Aorta (tissue), 5 donors: ENCODE measurements at regions not wholly inside any gene's neighbourhood (a gene's known extent, or its start where the extent isn't known, plus 50 kb on each side); places are given as distances from the start of the nearest gene placed in this dataset.

ENCODE experiments used
- ATAC-seq: fragments of 200-7000 bp; cut with Tn5 transposase; one replicate; pipeline ENCODE4 v1.9.1; 2022; ENCODE audit warnings: moderate library complexity; ENCODE audit not compliant: low FRiP score
- DNase-seq, 2 donors: peaks; one replicate each; pipeline ENCODE4 v3.0.0-alpha.2; 2020
- H3K27ac ChIP-seq, 2 donors: one replicate each; pipeline ENCODE4 v1.5.1; 2013; ENCODE audit warnings: low read length in 2 of 2, mild to moderate bottlenecking in 2 of 2, moderate library complexity in 2 of 2, control low read depth in 1 of 2, inconsistent platforms in 1 of 2, low read depth in 1 of 2
- H3K27me3 ChIP-seq, 2 donors: one replicate each; pipeline ENCODE4 v1.6.1; 2013; ENCODE audit warnings: control low read depth in 1 of 2, low read length in 1 of 2, mild to moderate bottlenecking in 1 of 2, moderate library complexity in 1 of 2; ENCODE audit not compliant: insufficient read depth in 2 of 2, control insufficient read depth in 1 of 2
- H3K36me3 ChIP-seq, 2 donors: one replicate each; pipeline ENCODE4 v1.6.1; 2013; ENCODE audit warnings: control low read depth in 1 of 2, low read length in 1 of 2, mild to moderate bottlenecking in 1 of 2; ENCODE audit not compliant: insufficient read depth in 2 of 2, control insufficient read depth in 1 of 2
- H3K4me1 ChIP-seq, 2 donors: one replicate each; pipeline ENCODE4 v1.6.1; 2013; ENCODE audit warnings: low read length in 2 of 2, control low read depth in 1 of 2, mild to moderate bottlenecking in 1 of 2, moderate library complexity in 1 of 2; ENCODE audit not compliant: insufficient read depth in 2 of 2, control insufficient read depth in 1 of 2
- H3K4me3 ChIP-seq, 2 donors: one replicate each; pipeline ENCODE4 v1.5.1; 2013; ENCODE audit warnings: low read length in 2 of 2, control low read depth in 1 of 2, mild to moderate bottlenecking in 1 of 2
- H3K9me3 ChIP-seq: one replicate; pipeline ENCODE4 v1.6.1; 2013; ENCODE audit warnings: mild to moderate bottlenecking, low read length; ENCODE audit not compliant: control insufficient read depth
- WGBS, 2 donors: extraction: QIAGEN DNeasy Blood & Tissue Kit; methylation state at CpG; one replicate each; pipeline ENCODE4 v1.1.7; 2013; 5-methylcytosine and 5-hydroxymethylcytosine counted together
- intact Hi-C, 2 donors: fragments of 100-400 bp; cut with DNase I; formaldehyde crosslinking; loops; one replicate each; pipeline versions ENCODE4 v1.14.2 to v1.15.0; 2022
- donor health status: healthy with polysubstance abuse.
- donor health status: Bipolar disorder and iron deficiency.
- donor health status: DM: no; HTN: no; CAD: no.
- donor health status: DM: no; HTN: no; CAD: no.
- donor health status: DM: yes; HTN: yes; CAD: no.

GRCh38 chr9:13993632-13994185, 320.2 kb downstream of the NFIB start:
- Histone ChIP-seq H3K4me3 (no peak overlapping the region), H3K36me3 (no peaks in the 10 kb centered on the region), H3K9me3 (no peaks in the 10 kb centered on the region), H3K27ac (peak overlapping the region; percentile 67 to 72), H3K27me3 (no peaks in the 10 kb centered on the region), H3K4me1 (peaks cover 0 to 9% of the 10 kb centered on the region in 2 donors)
- intact Hi-C loops = no loop called here
- 6 to 12% methylated on average over 7 of the region's 7 CpGs for WGBS, 2 donors
- ATAC-seq (peak; percentile 33), DNase-seq (no peak)

- Histone ChIP-seq H3K36me3 (no peaks in the 10 kb centered on the region), H3K27ac (peak overlapping the region in 1 of 2 donors; percentile 18), H3K4me3 (no peak overlapping the region), H3K4me1 (peaks cover 0 to 9% of the 10 kb centered on the region in 2 donors), H3K27me3 (no peaks in the 10 kb centered on the region), H3K9me3 (no peaks in the 10 kb centered on the region)
- intact Hi-C loops = no loop called here
- WGBS, 2 donors = 59 to 66% methylated on average over 8 of the region's 8 CpGs
- DNase-seq (no peak), ATAC-seq (no peak)
Measured at GRCh38 chr9:13992138-13993088, 321.5 kb downstream of the NFIB start.

GRCh38 chr9:13991395-13991794, 322.5 kb downstream of the NFIB start:
- WGBS, 2 donors = 91% methylated on average over 1 of the region's 1 CpG
- Histone ChIP-seq H3K36me3 (no peaks in the 10 kb centered on the region), H3K4me3 (no peak overlapping the region), H3K9me3 (no peaks in the 10 kb centered on the region), H3K27ac (no peak overlapping the region), H3K4me1 (peaks cover 0 to 9% of the 10 kb centered on the region in 2 donors), H3K27me3 (no peaks in the 10 kb centered on the region)
- ATAC-seq (no peak), DNase-seq (no peak)
- intact Hi-C loops = no loop called here

- no peaks in the 10 kb centered on the region for H3K9me3 ChIP-seq
- H3K4me1 ChIP-seq = peaks cover 0 to 9% of the 10 kb centered on the region in 2 donors
- H3K27ac ChIP-seq = no peak overlapping the region
- intact Hi-C loops = no loop called here
- 10 to 12% methylated on average over 4 of the region's 4 CpGs for WGBS, 2 donors
- H3K27me3 ChIP-seq = no peaks in the 10 kb centered on the region
- H3K4me3 ChIP-seq = no peak overlapping the region
- no peak for ATAC-seq
- no peak for DNase-seq
- H3K36me3 ChIP-seq = no peaks in the 10 kb centered on the region
Measured at GRCh38 chr9:13990994-13991393, 322.9 kb downstream of the NFIB start.

- Histone ChIP-seq H3K36me3 (no peaks in the 10 kb centered on the region), H3K4me3 (no peak overlapping the region), H3K4me1 (peaks cover 0 to 9% of the 10 kb centered on the region in 2 donors), H3K9me3 (no peaks in the 10 kb centered on the region), H3K27ac (no peak overlapping the region), H3K27me3 (no peaks in the 10 kb centered on the region)
- ATAC-seq = no peak
- DNase-seq = no peak
- intact Hi-C loops = no loop called here
Measured at GRCh38 chr9:13990331-13990730, 323.6 kb downstream of the NFIB start.

GRCh38 chr9:13988944-13989343, 325.0 kb downstream of the NFIB start:
- Histone ChIP-seq H3K9me3 (peaks cover 1% of the 10 kb centered on the region), H3K27ac (no peak overlapping the region), H3K4me1 (peaks cover 0 to 9% of the 10 kb centered on the region in 2 donors), H3K27me3 (no peaks in the 10 kb centered on the region), H3K36me3 (no peaks in the 10 kb centered on the region), H3K4me3 (no peak overlapping the region)
- WGBS, 2 donors = 14 to 32% methylated on average over 1 of the region's 1 CpG
- DNase-seq = no peak
- intact Hi-C loops = no loop called here
- no peak for ATAC-seq

- intact Hi-C loops = no loop called here
- Histone ChIP-seq H3K4me1 (no peaks in the 10 kb centered on the region), H3K27ac (no peak overlapping the region), H3K36me3 (no peaks in the 10 kb centered on the region), H3K9me3 (peaks cover 1% of the 10 kb centered on the region), H3K27me3 (no peaks in the 10 kb centered on the region), H3K4me3 (no peak overlapping the region)
- 84 to 87% methylated on average over 4 of the region's 4 CpGs for WGBS, 2 donors
- ATAC-seq (no peak), DNase-seq (no peak)
Measured at GRCh38 chr9:13983607-13984006, 330.3 kb downstream of the NFIB start.

- ATAC-seq (no peak), DNase-seq (no peak)
- intact Hi-C loops = no loop called here
- H3K9me3 ChIP-seq = peaks cover 1% of the 10 kb centered on the region
- H3K27me3 ChIP-seq = no peaks in the 10 kb centered on the region
- no peaks in the 10 kb centered on the region for H3K36me3 ChIP-seq
- H3K4me3 ChIP-seq = no peak overlapping the region
- no peak overlapping the region for H3K27ac ChIP-seq
- no peaks in the 10 kb centered on the region for H3K4me1 ChIP-seq
- 45 to 46% methylated on average over 2 of the region's 2 CpGs for WGBS, 2 donors
Measured at GRCh38 chr9:13979941-13980318, 334.0 kb downstream of the NFIB start.
